DMS53 (cell line): ENCODE measurements at regions not wholly inside any gene's neighbourhood (a gene's known extent, or its start where the extent isn't known, plus 50 kb on each side); places are given as distances from the start of the nearest gene placed in this dataset.

Source experiments
- DNase-seq: peaks from one replicate; lab custom pipeline; 2025; lab: John Stamatoyannopoulos, UW

GRCh38 chr11:130641876-130642275 is 193.4 kb downstream of the ADAMTS15 start:
- no peak for DNase-seq

- no peak for DNase-seq
Observed at GRCh38 chr11:130642994-130643393, 194.5 kb downstream of the ADAMTS15 start.

GRCh38 chr11:130644187-130644586 is 195.7 kb downstream of the ADAMTS15 start:
- DNase-seq: no peak

GRCh38 chr11:130645164-130645842 is 196.9 kb downstream of the ADAMTS15 start:
- DNase-seq: no peak

- no peak for DNase-seq
Observed at GRCh38 chr11:130645843-130646197, 197.4 kb downstream of the ADAMTS15 start.

- no peak for DNase-seq
Observed at GRCh38 chr11:130646881-130647280, 198.4 kb downstream of the ADAMTS15 start.

- DNase-seq: no peak
Observed at GRCh38 chr11:130647371-130647770, 198.9 kb downstream of the ADAMTS15 start.

GRCh38 chr11:130649801-130650200 is 201.4 kb downstream of the ADAMTS15 start:
- no peak for DNase-seq

- DNase-seq: no peak
Observed at GRCh38 chr11:130650456-130651030, 202.1 kb downstream of the ADAMTS15 start.

- no peak for DNase-seq
Observed at GRCh38 chr11:130651066-130651855, 202.8 kb downstream of the ADAMTS15 start.

- DNase-seq: no peak
Observed at GRCh38 chr11:130652671-130653335, 204.4 kb downstream of the ADAMTS15 start.

GRCh38 chr11:130653838-130654636 is 205.6 kb downstream of the ADAMTS15 start:
- DNase-seq: no peak

- DNase-seq: no peak
Observed at GRCh38 chr11:130655300-130655699, 206.9 kb downstream of the ADAMTS15 start.

GRCh38 chr11:130666781-130667251 is 218.4 kb downstream of the ADAMTS15 start:
- DNase-seq: no peak

- no peak for DNase-seq
Observed at GRCh38 chr11:130668751-130669150, 220.3 kb downstream of the ADAMTS15 start.

GRCh38 chr11:130670200-130670599 is 221.8 kb downstream of the ADAMTS15 start:
- no peak for DNase-seq

GRCh38 chr11:130671801-130672700 is 223.6 kb downstream of the ADAMTS15 start:
- DNase-seq: peak; percentile 23

GRCh38 chr11:130672911-130673310 is 224.5 kb downstream of the ADAMTS15 start:
- DNase-seq: no peak

- DNase-seq: no peak
Observed at GRCh38 chr11:130673698-130674097, 225.3 kb downstream of the ADAMTS15 start.

GRCh38 chr11:130674686-130675308 is 226.4 kb downstream of the ADAMTS15 start:
- no peak for DNase-seq
